ENCODE measurements at regions not wholly inside any gene's neighbourhood (a gene's known extent, or its start where the extent isn't known, plus 50 kb on each side); places are given as distances from the start of the nearest gene placed in this dataset.
"Not testable (repeated sequence)": the region's sequence is repeated elsewhere in the genome, so short reads cannot be mapped to it uniquely, and the experiment has no call there.

DNA sequence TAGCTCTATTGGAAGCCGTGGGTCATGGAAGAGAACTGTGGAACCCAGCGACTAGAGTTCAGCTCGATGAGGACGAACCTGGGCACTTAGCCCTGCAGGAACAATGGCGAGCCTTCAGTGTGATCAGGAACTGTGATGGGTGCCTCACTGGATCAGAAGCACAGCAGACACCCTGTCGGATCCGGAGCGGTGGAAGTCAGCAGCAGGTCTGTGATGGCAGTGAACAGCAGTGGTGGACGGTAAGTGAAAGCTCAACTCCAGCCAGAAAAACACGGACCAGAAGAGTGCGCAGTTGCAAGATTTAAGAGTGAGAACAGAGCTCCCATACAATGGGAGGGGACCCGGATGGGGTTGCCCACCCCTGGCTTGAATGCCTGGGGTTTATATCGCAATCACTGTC lies 282.2 kb downstream of the NSUN3 start:
- no peak for DNase-seq

DNA sequence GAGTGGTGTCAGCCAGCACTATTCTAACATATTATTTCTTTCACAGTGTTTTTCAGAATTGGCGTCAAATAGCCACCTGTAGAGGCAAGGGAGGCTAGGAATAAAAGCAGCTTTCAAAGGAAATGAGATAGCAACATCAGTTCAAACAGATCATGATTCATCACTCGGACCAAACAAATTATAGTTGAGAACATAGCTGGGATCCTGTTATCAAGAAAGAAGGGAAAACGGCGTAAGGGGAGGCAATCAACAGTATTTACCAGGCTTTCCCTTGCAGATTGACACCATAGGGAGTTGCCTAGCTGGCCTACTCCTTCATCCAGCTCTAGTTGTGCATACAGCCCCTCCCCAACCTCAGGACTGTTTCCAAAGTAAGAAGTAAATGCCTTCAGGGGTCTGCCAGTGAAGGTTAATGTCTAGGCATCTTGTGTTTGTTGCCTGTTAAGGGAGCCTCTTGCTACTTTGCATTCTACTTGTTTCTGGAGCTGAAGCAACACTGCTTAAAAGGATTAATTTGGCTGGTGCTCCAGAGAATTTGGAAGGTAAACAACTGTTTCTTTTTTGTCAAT lies 286.5 kb downstream of the NSUN3 start:
- DNase-seq = no peak

DNA sequence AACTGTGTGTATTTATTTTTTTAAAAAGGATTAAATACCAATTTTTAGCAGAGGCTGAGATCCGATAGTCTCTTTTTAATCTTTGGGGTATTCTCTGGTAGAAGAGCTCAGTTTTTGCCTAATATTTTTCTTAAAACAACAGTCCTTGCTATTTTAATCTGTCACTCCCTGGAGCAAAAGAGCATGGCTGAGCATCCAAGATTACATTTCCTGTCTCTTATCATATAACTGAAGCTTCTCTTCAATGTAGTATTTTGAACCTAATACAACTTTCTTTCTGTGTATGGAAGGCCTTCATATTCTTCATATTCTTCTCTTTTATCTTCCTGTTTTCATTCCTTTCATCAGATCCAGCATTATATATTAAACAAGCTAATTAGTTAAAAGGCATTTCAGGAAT lies 293.7 kb downstream of the NSUN3 start:
- no peak for DNase-seq

DNA sequence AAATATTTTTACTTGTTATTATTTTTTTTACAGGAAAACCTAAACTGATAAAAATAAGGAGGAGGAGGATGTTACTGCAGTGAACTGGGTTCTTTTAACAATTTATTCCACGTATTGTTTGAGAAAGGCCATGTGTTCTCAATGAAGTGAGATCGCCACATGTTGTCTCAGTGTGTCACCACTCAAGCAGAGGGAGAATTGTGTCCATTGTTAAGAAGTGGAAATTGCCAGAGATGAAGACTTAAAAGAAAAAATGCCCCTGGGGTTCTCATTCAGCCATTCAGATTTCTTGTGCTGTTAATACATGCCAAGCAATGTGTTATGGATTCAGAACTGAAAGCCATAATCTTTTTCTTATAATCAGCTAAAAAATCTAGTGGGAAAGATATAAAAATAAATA lies 297.1 kb downstream of the NSUN3 start:
- DNase-seq = no peak

DNA sequence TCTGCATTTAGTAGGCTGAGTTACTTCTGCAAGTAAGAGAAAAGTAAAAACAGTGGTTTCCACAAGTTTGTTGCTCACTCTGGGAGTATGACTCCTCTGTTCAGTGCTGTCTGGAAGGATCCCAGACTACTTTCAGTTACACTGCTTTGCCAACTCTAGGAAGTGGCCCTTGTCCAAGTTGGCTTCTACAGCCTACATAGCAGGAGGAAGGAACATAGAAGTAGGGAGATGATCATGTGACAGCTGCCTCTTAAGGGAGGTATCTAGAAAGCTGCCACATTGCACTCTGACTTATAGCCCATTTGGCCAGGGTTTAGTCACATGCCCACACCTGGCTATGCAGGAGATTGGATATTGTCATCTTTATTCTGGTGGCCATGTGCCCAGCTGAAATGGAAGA lies 298.1 kb downstream of the NSUN3 start:
- DNase-seq = no peak

DNA sequence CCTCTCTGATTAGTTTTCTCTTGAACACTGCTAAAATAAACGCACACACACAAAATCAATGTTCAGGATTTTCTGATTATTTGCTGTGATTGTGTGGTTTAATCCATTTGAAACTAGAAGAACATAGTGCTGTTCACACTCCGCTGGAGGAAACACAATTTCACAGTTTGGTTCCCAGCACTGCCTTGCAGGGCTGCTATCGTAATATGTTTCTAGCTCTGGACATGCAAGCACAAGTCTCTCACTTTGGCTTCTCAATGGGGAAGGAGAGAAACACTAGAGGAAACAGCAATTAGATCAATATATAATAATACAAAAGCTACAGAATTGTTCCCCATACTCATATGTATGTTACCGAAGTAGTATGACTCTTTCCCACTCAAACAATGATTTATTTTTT lies 299.5 kb downstream of the NSUN3 start:
- DNase-seq = no peak

DNA sequence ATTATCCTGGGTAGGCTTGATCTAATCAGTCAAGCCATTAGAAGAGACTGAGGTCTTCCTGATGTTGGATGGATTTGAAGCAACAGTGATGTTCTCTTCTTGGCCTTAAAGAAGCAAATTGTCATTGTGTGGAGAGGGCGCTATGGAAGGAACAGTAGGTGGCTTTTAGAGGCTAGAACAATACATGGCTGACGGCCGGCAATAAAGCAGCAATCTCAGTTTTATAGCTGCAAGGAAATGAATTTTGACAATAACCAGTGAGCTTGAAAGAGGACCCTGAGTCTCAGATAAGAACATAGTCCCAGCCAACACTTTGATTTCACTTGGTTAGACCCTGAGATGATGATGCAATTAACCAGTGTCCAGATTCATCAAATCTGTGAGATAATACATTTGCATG lies 302.1 kb downstream of the NSUN3 start:
- DNase-seq = no peak

DNA sequence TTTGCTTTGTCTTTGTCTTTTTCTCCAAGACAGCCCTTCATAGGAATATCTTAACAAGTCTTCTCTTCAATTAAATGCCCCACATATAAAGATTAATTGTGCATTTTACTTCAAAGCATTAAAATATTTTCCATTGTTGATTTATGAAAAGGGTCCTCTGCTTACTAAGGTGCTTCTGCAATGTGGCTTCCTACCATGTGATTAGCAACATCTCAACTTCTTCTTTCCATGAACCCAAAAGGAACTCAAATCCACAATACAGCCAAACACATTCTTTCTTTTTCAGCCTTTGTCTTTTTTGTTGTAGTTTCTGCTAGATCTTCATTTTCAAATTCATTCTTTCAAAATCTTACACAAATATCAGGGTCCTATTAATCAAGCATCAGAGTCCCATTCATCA lies 309.2 kb downstream of the NSUN3 start:
- DNase-seq = no peak

DNA sequence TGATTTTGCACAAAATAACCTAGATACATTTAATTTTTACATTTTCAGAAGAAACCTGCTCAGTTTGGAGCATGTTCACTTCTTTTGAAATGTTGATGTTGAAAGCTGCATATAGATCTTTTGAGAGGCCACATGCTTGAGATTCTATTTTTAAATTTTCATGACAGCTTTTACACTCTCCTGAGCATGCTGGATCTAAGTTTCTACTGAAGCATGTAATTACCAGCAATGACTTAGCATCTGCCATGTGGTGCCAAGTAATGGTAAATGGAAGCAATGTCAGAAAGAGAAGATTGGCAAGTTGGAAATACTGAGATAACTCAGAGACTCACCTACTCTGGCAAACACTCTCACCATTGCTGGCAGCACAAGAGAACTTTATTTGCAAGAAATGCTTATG lies 310.6 kb downstream of the NSUN3 start:
- DNase-seq = no peak

DNA sequence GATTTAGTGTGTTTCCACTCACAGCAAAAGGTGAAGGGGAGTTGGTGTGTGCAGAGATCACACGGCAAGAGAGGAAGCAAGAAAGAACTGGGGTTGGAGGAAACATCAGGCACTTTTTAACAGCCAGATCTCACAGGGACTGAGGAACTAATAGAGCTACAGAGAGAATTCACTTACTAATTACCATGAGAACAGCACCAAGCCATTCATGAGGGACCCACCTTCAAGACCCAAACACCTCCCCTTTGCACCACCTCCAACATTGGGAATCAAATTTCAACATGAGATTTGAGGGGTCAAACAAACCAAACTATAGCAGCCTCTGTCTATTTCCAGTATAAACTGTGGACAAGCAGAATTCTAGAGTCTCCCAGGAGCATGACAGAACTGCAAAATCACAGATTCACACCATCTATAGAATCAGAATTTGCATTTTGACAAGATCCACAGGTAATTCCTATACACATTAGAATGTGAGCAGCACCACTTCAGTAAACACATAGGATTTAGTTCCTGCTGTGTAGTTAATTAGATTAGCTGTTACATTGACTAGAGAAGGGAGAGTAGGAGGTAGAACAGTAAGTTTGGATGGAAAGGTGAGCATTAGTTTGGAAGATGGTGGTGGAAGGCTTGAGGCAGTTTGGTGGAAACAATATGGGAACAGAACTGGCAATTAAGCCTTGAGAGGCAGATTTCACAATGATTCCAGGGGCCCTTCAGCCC lies 311.7 kb downstream of the NSUN3 start:
- DNase-seq = no peak

DNA sequence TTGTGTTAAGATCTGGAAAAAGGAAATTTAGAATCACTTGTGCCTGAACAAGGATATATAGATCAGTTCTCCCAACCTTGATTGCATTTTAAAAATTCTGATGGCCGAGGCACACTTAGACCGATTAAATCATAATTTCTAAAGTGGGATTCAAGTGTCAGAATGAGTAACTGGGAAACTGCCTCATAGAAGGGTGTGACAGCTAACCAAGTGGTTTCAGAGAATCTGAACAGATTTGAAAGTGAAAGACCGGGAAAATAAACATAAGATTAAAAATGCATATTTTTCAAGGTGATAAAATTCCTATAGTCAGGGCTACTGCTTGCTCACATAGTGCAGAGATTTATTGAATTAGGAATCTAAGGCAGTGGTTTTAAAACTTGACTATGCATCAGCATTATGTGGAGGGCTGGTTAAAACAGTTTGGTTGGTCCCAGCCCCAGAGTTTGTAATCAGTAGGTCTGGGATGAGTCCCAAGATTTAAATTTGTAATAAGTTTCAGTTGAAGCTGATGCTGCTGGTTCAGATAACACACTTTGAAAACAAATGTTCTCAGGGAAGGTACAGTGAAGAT lies 314.3 kb downstream of the NSUN3 start:
- not testable (repeated sequence) for DNase-seq

DNA sequence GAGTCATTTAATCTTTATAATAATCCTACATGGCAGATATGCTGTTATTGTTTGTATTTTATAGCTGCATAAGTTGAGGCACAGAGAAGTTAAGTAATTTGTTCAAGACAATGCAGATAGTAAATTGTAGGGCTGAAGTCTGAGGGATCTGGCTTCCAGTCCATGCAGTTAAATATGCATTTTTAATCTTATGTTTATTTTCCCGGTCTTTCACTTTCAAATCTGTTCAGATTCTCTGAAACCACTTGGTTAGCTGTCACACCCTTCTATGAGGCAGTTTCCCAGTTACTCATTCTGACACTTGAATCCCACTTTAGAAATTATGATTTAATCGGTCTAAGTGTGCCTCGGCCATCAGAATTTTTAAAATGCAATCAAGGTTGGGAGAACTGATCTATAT lies 315.0 kb downstream of the NSUN3 start:
- not testable (repeated sequence) for DNase-seq

DNA sequence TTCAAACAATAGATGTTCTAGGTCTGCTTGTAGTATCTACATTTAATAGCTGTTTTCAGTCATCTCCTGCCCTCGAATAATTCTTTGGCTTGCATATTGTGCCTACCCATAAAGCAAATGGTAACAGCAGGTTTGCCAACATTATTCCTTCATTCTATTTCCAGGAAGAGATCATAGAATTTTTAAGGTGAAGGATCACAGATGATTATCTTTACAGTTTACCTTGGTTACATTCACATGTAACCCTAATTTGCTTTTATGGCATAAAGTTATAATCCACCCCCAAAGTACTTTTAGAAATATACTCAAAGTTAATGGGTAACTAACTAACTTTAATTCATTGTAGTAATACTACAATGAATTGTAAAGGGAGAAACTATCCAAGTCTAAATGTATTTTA lies 315.5 kb downstream of the NSUN3 start:
- no peak for DNase-seq

DNA sequence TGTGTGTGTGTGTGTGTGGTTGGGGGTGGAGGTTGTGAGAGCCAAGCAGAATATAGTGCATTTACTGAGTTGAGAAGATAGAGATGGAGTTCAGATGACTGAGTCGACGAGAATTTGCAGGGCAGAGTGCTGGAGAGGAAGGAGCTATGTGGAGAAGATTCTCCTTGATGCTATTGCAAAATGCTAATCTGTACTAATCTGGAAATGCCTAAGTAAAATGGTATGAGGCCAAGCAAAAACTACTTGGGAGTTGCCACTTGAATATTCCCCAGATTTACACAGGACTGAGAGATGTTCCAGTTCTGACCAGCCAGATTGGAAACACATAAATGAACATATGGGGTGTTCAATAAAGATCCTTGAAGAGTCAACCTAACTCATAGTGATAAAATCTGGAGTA lies 316.4 kb downstream of the NSUN3 start:
- no peak for DNase-seq

DNA sequence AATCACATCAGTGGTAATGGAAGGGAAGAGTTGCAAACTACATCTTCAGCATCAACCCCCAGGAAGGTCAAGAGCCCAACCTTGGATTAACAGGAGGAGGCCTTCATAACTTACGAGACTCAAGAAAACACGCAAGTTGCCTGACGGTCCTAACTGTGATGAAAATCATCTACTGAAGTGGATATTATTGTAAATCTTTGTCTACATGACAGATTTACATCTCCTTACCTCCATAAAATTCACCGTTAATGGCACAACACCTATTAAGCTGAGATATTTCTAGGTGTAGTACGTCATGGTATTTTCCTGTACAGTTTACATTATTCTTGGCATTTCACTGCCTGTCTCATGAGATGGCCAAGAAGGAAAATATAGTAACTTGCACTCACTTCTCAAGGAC lies 332.0 kb downstream of the NSUN3 start:
- DNase-seq = no peak

DNA sequence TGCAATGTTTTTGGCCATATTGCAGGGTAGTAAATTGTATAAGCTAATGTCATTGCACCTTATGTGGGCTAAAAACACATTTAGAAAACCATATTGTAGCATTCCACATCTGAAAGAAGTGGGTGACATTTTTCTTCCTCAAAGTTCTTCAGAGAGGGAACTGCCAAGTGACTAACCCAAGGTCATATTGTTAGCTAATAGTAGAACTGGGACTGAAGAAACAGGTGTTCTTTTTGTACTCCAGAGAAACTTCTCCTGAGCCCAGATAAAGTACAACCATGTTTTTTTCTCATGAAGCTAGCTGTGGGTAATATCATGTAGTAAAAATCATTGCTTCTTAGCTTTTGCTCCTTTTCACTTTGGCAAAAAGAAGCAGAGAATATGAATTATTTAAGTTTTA lies 333.0 kb downstream of the NSUN3 start:
- DNase-seq = no peak

DNA sequence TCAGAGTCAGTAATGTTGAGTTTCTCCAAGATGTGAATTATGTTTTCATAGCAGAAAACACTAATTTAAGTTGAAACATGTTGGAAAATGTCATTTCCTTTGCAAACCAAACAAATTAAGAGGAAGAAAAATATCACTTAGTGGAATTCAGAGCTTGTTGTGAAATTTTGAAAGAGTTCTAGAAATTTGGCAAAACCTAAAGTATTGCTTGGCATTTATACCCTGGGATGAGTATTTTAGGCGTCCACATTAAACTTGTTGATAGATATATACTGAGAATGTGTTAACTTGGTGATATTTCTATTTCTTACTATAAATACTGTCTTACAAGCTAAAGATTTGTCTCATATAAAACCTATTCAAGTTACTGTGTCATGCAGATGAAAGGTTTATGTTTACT lies 335.2 kb downstream of the NSUN3 start:
- no peak for DNase-seq

DNA sequence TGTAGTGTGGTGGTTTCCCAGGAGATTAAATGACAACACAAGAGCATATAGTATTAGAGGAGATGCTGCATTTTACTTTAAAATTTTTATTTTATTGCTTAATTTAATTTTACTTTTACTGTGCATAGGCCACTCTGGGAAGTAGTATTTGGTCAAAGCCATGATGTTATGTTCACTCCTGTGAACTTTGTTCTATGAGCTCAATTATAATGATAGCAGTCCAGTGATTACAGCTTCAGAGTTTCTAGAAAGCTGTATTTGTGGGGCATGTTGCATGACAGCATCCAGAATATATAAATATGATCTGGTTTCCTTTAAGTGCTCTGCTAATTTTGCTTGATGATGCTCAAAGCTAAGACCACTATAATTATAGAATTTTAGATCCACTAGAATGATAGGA lies 338.6 kb downstream of the NSUN3 start:
- DNase-seq = no peak

DNA sequence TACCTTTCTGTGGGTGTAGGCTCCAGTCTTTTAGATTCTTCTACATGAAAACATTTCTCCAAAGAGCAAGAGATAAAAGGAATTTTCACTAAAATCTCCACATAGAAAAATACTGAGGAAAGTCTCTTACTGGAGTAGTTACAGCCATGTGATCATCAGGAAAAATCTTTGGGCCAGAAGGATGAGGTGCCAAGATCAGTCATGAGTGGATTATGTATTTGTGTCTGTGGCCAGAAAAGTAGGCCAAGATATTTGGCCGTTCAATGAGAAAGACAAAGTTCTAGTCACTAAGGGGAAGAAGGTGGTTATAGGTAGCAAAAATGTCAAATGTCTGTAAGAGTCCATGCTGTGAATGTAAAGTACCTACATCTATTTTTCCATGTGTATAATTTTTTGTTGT lies 339.3 kb downstream of the NSUN3 start:
- DNase-seq = no peak

DNA sequence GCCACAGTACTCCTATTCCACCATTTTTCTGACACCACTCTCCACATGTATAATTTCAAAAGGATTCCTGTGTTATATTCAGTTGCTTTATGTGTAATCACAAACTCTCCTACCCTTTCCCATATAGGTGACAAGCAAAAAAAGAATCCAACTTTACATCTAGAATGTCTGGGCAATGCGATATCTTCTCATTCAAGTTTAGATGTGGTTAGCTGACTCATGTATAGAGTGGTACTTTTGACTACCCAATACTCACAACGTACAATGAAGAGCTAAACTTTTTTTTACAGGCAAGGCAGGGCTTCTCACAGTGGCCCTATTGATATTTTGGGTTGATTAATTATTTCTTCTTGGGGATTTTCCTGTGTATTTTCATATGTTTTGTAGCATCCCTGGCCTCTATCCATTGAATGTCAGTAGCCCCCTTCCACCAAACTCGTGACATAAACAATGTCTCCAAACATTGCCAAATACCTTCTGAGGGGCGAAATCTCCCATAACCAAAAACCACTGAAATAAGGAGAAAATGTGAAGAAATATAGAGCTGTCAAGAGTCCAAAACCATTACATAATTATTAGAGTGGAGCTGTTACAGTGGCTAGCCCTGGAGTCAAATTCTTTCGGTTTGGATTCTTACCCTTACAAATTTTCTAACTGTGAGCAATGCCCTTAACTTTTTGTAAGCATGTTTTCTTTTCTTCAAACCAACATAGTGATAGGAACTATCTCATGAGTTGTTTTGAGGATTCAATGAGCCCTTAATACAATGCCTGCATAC lies 342.6 kb downstream of the NSUN3 start:
- no peak for DNase-seq

DNA sequence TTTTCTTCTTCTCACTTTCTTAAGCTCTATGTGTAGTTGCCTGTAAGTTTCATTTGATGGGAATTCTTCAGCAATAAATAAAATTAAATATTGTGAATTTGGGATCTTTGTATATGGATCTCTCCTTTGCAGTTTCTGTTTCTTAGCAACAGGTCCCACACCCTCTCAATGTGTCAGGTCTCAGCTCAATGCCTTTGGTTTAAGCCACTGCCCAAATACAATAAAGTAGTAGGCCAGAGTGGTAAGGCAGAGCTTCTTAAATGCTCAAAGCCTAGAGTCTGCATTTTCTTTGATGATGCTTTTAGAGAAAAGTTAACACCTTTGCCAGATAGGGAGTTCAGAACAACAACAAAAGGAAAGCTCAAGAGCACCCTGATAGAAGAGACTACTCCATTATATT lies 343.7 kb downstream of the NSUN3 start:
- no peak for DNase-seq

DNA sequence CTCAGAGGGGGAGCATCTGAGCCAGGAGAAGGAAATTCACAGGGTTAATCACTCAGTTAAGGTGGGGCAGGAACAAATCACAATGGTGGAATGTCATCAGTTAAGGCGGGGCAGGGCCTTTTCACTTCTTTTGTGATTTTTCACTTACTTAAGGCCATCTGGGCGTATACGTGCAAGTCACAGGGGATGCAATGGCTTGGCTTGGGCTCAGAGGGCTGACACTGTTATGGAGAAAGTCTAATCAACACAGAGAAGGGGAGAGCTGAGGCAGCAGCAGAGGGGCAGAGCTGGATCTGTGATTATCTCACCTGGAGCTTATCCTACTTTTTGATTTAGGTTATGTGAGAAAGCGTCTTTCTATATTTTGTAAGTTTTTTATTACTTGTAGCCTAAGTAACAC lies 350.1 kb downstream of the NSUN3 start:
- not testable (repeated sequence) for DNase-seq

DNA sequence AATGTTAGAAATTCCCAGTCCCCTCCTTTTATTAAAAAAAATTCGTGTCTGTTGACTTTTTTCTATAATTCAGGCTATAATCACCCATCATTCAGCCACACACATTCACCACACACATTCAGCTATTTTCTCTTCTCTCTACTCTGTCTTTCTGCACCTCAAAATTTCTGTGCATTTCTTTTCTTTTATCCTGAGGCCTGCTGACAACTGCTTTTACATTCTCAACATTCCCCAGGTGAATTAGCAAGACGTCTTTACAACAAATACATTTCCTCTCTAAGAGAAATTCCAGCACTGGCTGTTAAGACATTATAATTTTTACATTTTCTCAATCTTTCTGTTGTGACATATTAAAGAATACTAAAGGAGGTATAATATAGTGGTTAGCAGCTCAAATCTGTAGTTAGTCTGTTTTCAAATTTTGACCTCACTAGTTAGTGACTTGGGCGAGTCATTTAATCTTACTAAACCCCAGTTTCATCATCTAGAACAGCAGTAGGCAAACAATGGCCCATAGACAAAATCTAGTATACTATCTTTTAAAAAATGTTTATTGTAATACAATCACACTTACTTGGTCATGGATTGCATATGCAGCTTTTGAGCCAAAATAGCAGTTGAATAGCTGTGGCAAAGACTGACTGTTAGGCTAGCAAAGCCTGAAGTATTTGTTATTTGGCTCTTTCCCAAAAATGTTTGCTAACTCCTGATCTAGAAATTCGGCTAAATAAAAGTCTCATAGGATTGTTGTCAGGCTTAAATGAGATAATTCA lies 350.7 kb downstream of the NSUN3 start:
- no peak for DNase-seq

Data from NCI-H1105 (cell line).